HEK293T (cell line): ENCODE measurements at regions not wholly inside any gene's neighbourhood (a gene's known extent, or its start where the extent isn't known, plus 50 kb on each side); places are given as distances from the start of the nearest gene placed in this dataset.
"Not testable (repeated sequence)": the region's sequence is repeated elsewhere in the genome, so short reads cannot be mapped to it uniquely, and the experiment has no call there.

Experiments used
- ARNT ChIP-seq: fragments of 450-650 bp; IDR thresholded peaks from 2 replicates; pipeline ENCODE4 v1.6.1; 2017; ENCODE audit warnings: mild to moderate bottlenecking
- BHLHE40 ChIP-seq: fragments of 450-650 bp; IDR thresholded peaks from 2 replicates; pipeline ENCODE4 v1.6.1; 2016; ENCODE audit warnings: mild to moderate bottlenecking, moderate library complexity, borderline replicate concordance
- CTBP1 ChIP-seq: fragments of 450-650 bp; IDR thresholded peaks from 2 replicates; pipeline ENCODE4 v1.6.1; 2016; ENCODE audit warnings: borderline replicate concordance
- ELF4 ChIP-seq: fragments of 450-650 bp; IDR thresholded peaks from 2 replicates; pipeline ENCODE4 v1.6.1; 2017; ENCODE audit warnings: antibody characterized with exemption
- FOXA1 ChIP-seq: fragments of 450-650 bp; IDR thresholded peaks from 2 replicates; pipeline ENCODE4 v1.6.1; 2016; ENCODE audit warnings: mild to moderate bottlenecking
- FOXM1 ChIP-seq: fragments of 450-650 bp; IDR thresholded peaks from 2 replicates; pipeline ENCODE4 v1.6.1; 2017; ENCODE audit warnings: mild to moderate bottlenecking, borderline replicate concordance
- HDGF ChIP-seq: fragments of 450-650 bp; IDR thresholded peaks from 2 replicates; pipeline ENCODE4 v1.6.1; 2017; ENCODE audit warnings: antibody characterized with exemption, borderline replicate concordance
- LEF1 ChIP-seq: fragments of 450-650 bp; IDR thresholded peaks from 2 replicates; pipeline ENCODE4 v1.6.1; 2017; ENCODE audit warnings: mild to moderate bottlenecking, borderline replicate concordance
- NFRKB ChIP-seq: fragments of 450-650 bp; IDR thresholded peaks from 2 replicates; pipeline ENCODE4 v1.6.1; 2016; ENCODE audit warnings: mild to moderate bottlenecking, moderate library complexity
- PKNOX1 ChIP-seq: fragments of 450-650 bp; IDR thresholded peaks from 2 replicates; pipeline ENCODE4 v1.6.1; 2016
- SP1 ChIP-seq: fragments of 450-650 bp; IDR thresholded peaks from 2 replicates; pipeline ENCODE4 v1.6.1; 2017
- SUZ12 ChIP-seq: fragments of 450-650 bp; IDR thresholded peaks from 2 replicates; pipeline ENCODE4 v1.6.1; 2016; ENCODE audit warnings: mild to moderate bottlenecking
- TARDBP ChIP-seq: fragments of 450-650 bp; IDR thresholded peaks from 2 replicates; pipeline ENCODE4 v1.6.1; 2016
- ZNF384 ChIP-seq: fragments of 450-650 bp; IDR thresholded peaks from 2 replicates; pipeline ENCODE4 v1.6.1; 2016

- TF ChIP-seq SUZ12, CTBP1, FOXA1, FOXM1, ZNF384, NFRKB, ELF4, SP1, ARNT, HDGF, PKNOX1, BHLHE40, LEF1, TARDBP: not testable (repeated sequence)
These were observed 373.4 kb downstream of the SPATA31A1 start for GRCh38 chr9:39728862-39729261.
